ENCODE measurements at regions not wholly inside any gene's neighbourhood (a gene's known extent, or its start where the extent isn't known, plus 50 kb on each side); places are given as distances from the start of the nearest gene placed in this dataset.

DNA sequence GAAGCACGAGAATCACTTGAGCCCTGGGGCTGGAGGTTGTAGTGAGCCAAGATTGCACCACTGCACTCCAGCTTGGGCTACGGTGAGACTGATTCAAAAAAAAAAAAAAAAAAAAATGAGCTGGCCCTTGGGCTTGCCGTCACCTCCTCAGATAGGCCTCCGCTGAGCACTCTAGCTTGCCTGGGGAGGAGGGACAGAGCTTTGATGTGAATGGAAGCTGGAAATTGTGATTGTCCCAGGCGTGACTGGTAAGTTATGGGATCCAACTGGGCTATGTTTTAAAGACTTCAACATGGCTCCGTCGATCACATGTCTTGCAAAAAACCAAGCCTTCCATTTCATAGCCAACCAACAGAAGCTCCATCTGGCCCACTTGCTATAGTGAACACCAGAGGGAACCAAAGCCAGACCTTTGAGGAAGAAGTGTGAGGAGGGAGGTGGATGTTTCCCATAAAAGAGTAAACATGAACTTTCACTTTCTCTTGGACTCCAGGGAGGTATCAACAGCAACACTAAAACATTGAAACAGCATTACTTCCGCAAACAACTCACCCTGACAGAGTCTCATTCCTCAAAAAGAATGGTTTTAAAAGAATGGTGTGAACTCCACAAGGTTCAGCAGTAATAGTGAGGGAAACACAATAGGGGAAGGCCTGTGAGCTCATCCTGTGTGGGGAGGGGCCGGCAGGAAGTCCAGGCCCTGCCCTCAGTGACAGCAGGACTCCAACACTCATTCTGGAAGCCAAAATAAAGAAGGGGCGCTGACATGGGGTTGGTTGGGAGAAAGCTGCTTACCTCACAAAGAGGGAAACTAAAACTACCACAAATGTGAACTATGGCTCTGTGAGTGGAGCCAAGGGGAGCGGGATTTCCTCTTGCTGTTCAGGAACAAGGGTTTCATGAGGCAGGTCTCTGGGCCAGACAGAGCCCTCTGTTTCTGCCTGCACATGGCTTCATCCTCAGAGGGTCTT is 59.2 kb upstream of the IL12A start:
- no peak for TF ChIP-seq POLR2AphosphoS5 (IDR thresholded peaks at IDR 0.05)
- TF ChIP-seq, protein P1, sequence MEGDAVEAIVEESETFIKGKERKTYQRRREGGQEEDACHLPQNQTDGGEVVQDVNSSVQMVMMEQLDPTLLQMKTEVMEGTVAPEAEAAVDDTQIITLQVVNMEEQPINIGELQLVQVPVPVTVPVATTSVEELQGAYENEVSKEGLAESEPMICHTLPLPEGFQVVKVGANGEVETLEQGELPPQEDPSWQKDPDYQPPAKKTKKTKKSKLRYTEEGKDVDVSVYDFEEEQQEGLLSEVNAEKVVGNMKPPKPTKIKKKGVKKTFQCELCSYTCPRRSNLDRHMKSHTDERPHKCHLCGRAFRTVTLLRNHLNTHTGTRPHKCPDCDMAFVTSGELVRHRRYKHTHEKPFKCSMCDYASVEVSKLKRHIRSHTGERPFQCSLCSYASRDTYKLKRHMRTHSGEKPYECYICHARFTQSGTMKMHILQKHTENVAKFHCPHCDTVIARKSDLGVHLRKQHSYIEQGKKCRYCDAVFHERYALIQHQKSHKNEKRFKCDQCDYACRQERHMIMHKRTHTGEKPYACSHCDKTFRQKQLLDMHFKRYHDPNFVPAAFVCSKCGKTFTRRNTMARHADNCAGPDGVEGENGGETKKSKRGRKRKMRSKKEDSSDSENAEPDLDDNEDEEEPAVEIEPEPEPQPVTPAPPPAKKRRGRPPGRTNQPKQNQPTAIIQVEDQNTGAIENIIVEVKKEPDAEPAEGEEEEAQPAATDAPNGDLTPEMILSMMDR (IDR thresholded peaks at IDR 0.05), result peak in 4 of 5 experiments; percentile 36 to 72 (median 56)
